ENCODE measurements at regions not wholly inside any gene's neighbourhood (a gene's known extent, or its start where the extent isn't known, plus 50 kb on each side); places are given as distances from the start of the nearest gene placed in this dataset.

- Histone ChIP-seq H3K27me3 (no peaks in the 10 kb centered on the region), H3K27ac (no peak overlapping the region), H3K9me3 (peaks cover 0 to 5% of the 10 kb centered on the region in 2 donors), H3K4me1 (no peaks in the 10 kb centered on the region), H3K4me3 (no peak overlapping the region), H3K36me3 (no peaks in the 10 kb centered on the region)
- no peak for TF ChIP-seq CTCF (IDR thresholded peaks at IDR 0.05)
- no peak for DNase-seq (ENCODE audit: low spot score)
Observed at GRCh38 chr1:191371626-191372025, 786.6 kb upstream of the RGS18 start.

- no peaks in the 10 kb centered on the region for H3K27me3 ChIP-seq
- no peak overlapping the region for H3K4me3 ChIP-seq
- H3K27ac ChIP-seq, result no peak overlapping the region
- H3K36me3 ChIP-seq, result no peaks in the 10 kb centered on the region
- peaks cover 0 to 26% of the 10 kb centered on the region in 2 donors for H3K9me3 ChIP-seq
- TF ChIP-seq CTCF (IDR thresholded peaks at IDR 0.05), result no peak
- no peaks in the 10 kb centered on the region for H3K4me1 ChIP-seq
- no peak for DNase-seq (ENCODE audit: low spot score)
Observed at GRCh38 chr1:191388283-191388682, 770.0 kb upstream of the RGS18 start.

- Histone ChIP-seq H3K36me3 (no peaks in the 10 kb centered on the region), H3K4me3 (no peak overlapping the region), H3K9me3 (no peaks in the 10 kb centered on the region), H3K4me1 (no peaks in the 10 kb centered on the region), H3K27ac (no peak overlapping the region), H3K27me3 (no peaks in the 10 kb centered on the region)
- TF ChIP-seq CTCF (IDR thresholded peaks at IDR 0.05), result no peak
- no peak for DNase-seq (ENCODE audit: low spot score)
Observed at GRCh38 chr1:191396622-191397021, 761.6 kb upstream of the RGS18 start.

GRCh38 chr1:191398551-191398950 lies 759.7 kb upstream of the RGS18 start:
- Histone ChIP-seq H3K27ac (no peak overlapping the region), H3K4me1 (no peaks in the 10 kb centered on the region), H3K36me3 (no peaks in the 10 kb centered on the region), H3K27me3 (no peaks in the 10 kb centered on the region), H3K9me3 (no peaks in the 10 kb centered on the region), H3K4me3 (no peak overlapping the region)
- no peak for TF ChIP-seq CTCF (IDR thresholded peaks at IDR 0.05)
- no peak for DNase-seq (ENCODE audit: low spot score)

GRCh38 chr1:191405417-191405816 lies 752.8 kb upstream of the RGS18 start:
- no peak overlapping the region for H3K4me3 ChIP-seq
- no peak for TF ChIP-seq CTCF (IDR thresholded peaks at IDR 0.05)
- H3K4me1 ChIP-seq, result no peaks in the 10 kb centered on the region
- DNase-seq (ENCODE audit: low spot score), result no peak
- H3K27me3 ChIP-seq, result no peaks in the 10 kb centered on the region
- H3K9me3 ChIP-seq, result no peaks in the 10 kb centered on the region
- H3K27ac ChIP-seq, result no peak overlapping the region
- H3K36me3 ChIP-seq, result no peaks in the 10 kb centered on the region

GRCh38 chr1:191414981-191415640 lies 743.2 kb upstream of the RGS18 start:
- DNase-seq (ENCODE audit: low spot score), result no peak
- Histone ChIP-seq H3K27me3 (no peaks in the 10 kb centered on the region), H3K9me3 (no peaks in the 10 kb centered on the region), H3K4me1 (no peaks in the 10 kb centered on the region), H3K4me3 (no peak overlapping the region), H3K27ac (no peak overlapping the region), H3K36me3 (no peaks in the 10 kb centered on the region)
- TF ChIP-seq CTCF (IDR thresholded peaks at IDR 0.05), result no peak

Data from right atrium auricular region (tissue), 2 donors.